Liver (tissue), 8 donors: ENCODE measurements at regions not wholly inside any gene's neighbourhood (a gene's known extent, or its start where the extent isn't known, plus 50 kb on each side); places are given as distances from the start of the nearest gene placed in this dataset.
A peak's percentile ranks its signal among the peaks of the same experiment; 100 is the strongest.

ENCODE experiments used
- DNase-seq: peaks from one replicate; pipeline ENCODE4 v3.0.0-alpha.2; 2017; ENCODE audit warnings: low spot score
- H3K27ac ChIP-seq, 2 donors: one replicate each; pipeline ENCODE4 v1.7.0; 2013; ENCODE audit warnings: inconsistent platforms in 2 of 2, low read length in 2 of 2, control low read depth in 1 of 2, low read depth in 1 of 2, mild to moderate bottlenecking in 1 of 2
- H3K27me3 ChIP-seq, 4 donors: one replicate each; pipeline versions ENCODE4 v1.6.1 to v1.7.0; 2013; ENCODE audit warnings: low read length in 3 of 4, inconsistent platforms in 1 of 4, mild to moderate bottlenecking in 1 of 4, moderate library complexity in 1 of 4; ENCODE audit not compliant: control insufficient read depth in 4 of 4, insufficient read depth in 4 of 4
- H3K36me3 ChIP-seq, 4 donors: one replicate each; pipeline versions ENCODE4 v1.6.1 to v1.7.0; 2013; ENCODE audit warnings: low read length in 3 of 4, mild to moderate bottlenecking in 3 of 4, low read depth in 1 of 4, moderate library complexity in 1 of 4; ENCODE audit not compliant: control insufficient read depth in 4 of 4, insufficient read depth in 3 of 4
- H3K4me1 ChIP-seq, 4 donors: one replicate each; pipeline versions ENCODE4 v1.6.1 to v1.7.0; 2013; ENCODE audit warnings: low read length in 3 of 4, mild to moderate bottlenecking in 3 of 4, moderate library complexity in 1 of 4; ENCODE audit not compliant: control insufficient read depth in 4 of 4, insufficient read depth in 4 of 4
- H3K4me3 ChIP-seq, 3 donors: one replicate each; pipeline versions ENCODE4 v1.6.1 to v1.7.0; 2013; ENCODE audit warnings: low read length in 3 of 3, control low read depth in 1 of 3, low read depth in 1 of 3, mild to moderate bottlenecking in 1 of 3
- H3K9ac ChIP-seq, 2 donors: one replicate each; pipeline ENCODE4 v1.7.0; 2013; ENCODE audit warnings: low read length in 2 of 2, mild to moderate bottlenecking in 2 of 2, moderate library complexity in 2 of 2, control low read depth in 1 of 2, low read depth in 1 of 2
- H3K9me3 ChIP-seq, 4 donors: one replicate each; pipeline versions ENCODE4 v1.6.1 to v1.7.0; 2013; ENCODE audit warnings: low read length in 3 of 4; ENCODE audit not compliant: control insufficient read depth in 4 of 4
- ATF3 ChIP-seq: IDR thresholded peaks from 2 replicates; pipeline ENCODE4 v1.6.1; 2016; ENCODE audit warnings: antibody characterized with exemption
- EGR1 ChIP-seq, 2 donors: IDR thresholded peaks; 2 replicates each; pipeline ENCODE4 v1.6.1; 2016 to 2018; ENCODE audit warnings: antibody characterized with exemption in 2 of 2, low read depth in 2 of 2
- HNF4G ChIP-seq: IDR thresholded peaks from 2 replicates; pipeline ENCODE4 v1.6.1; 2016; ENCODE audit warnings: antibody characterized with exemption
- NR2F2 ChIP-seq: IDR thresholded peaks from 2 replicates; pipeline ENCODE4 v1.6.1; 2016; ENCODE audit warnings: antibody characterized with exemption
- RAD21 ChIP-seq, 2 donors: IDR thresholded peaks; 2 replicates each; pipeline ENCODE4 v1.6.1; 2016; ENCODE audit warnings: antibody characterized with exemption in 2 of 2, mild to moderate bottlenecking in 2 of 2
- SP1 ChIP-seq: IDR thresholded peaks from 2 replicates; pipeline ENCODE4 v1.6.1; 2018; ENCODE audit warnings: antibody characterized with exemption, mild to moderate bottlenecking
- TAF1 ChIP-seq: conservative IDR thresholded peaks from 2 replicates; pipeline ENCODE4 v1.6.1; 2016; ENCODE audit warnings: antibody characterized with exemption, mild to moderate bottlenecking
- YY1 ChIP-seq: IDR thresholded peaks from 2 replicates; pipeline ENCODE4 v1.6.1; 2016; ENCODE audit warnings: antibody characterized with exemption, mild to moderate bottlenecking
- WGBS: extraction: QIAGEN DNeasy Blood & Tissue Kit; methylation state at CpG from one replicate; pipeline ENCODE4 v1.1.7; 2013; 5-methylcytosine and 5-hydroxymethylcytosine counted together
- TF ChIP-seq, protein P1 (sequence below): fragments of 150-350 bp; IDR thresholded peaks from 2 replicates; pipeline ENCODE4 v1.5.1; 2017; ENCODE audit warnings: improper control_type of control experiment, low read depth, low read length; ENCODE audit not compliant: missing input control
- TF ChIP-seq, protein P2 (sequence below): IDR thresholded peaks from 2 replicates; pipeline ENCODE4 v1.6.1; 2016; ENCODE audit warnings: antibody characterized with exemption, mild to moderate bottlenecking
- donor health status: healthy.
- donor health status: healthy.
- donor health status: healthy.
- donor health status: healthy.
- donor health status: healthy.

DNA sequence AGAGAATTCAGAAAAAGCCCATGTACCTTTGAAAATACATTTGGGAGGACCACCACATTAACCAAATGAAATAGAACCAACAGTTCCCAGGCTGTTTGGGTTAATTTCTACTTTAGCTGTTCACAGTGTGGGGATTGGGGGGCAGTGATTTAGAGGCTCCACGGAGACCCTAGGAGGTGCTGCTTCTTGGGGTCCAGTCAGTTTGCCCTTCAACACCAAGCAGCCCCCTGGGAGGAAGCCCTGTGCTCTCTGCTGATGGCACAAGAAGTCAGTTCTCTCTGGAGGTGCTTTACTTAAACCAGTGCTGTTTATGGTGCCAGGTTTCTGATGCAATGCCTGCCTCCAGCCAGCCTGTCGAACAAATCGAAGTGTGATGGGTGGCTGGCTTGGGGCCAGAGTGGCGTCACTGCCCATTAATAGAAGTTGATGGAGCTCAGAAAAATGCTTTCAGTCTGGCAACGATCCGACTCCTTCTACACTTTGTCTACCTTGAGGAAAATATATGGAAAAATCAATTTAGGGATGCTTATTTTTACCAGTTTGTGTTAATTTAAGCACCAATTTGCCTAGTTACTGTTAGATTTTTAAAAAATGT lies 134.0 kb downstream of the SNX18 start (continued):
- peak; percentile 90 for TF ChIP-seq ATF3
- TF ChIP-seq EGR1 (IDR thresholded peaks at IDR 0.05; ENCODE audit: low read depth in 2 of 2): no peak
- TF ChIP-seq HNF4G: no peak
- TF ChIP-seq YY1: peak; percentile 48

DNA sequence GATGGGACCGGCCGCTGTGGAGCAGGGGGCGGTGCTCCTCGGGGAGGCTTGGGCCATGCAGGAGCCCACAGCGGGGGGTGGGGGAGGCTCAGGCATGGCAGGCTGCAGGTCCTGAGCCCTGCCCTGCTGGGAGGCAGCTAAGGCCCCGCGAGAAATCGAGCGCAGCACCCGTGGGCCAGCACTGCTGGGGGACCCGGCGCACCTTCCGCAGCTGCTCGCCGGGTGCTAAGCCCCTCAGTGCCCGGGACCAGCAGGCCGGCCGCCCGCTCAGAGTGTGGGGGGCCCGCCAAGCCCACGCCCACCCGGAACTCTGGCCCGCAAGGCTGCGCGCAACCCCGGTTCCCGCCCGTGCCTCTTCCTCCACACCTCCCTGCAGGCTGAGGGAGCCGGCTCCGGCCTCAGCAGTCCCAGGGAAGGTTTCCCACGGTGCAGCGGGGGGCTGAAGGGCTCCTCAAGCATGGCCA lies 131.5 kb downstream of the SNX18 start:
- no peak for TF ChIP-seq TAF1
- TF ChIP-seq HNF4G: no peak
- no peak for TF ChIP-seq YY1
- TF ChIP-seq, protein P1, sequence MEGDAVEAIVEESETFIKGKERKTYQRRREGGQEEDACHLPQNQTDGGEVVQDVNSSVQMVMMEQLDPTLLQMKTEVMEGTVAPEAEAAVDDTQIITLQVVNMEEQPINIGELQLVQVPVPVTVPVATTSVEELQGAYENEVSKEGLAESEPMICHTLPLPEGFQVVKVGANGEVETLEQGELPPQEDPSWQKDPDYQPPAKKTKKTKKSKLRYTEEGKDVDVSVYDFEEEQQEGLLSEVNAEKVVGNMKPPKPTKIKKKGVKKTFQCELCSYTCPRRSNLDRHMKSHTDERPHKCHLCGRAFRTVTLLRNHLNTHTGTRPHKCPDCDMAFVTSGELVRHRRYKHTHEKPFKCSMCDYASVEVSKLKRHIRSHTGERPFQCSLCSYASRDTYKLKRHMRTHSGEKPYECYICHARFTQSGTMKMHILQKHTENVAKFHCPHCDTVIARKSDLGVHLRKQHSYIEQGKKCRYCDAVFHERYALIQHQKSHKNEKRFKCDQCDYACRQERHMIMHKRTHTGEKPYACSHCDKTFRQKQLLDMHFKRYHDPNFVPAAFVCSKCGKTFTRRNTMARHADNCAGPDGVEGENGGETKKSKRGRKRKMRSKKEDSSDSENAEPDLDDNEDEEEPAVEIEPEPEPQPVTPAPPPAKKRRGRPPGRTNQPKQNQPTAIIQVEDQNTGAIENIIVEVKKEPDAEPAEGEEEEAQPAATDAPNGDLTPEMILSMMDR: no peak
- TF ChIP-seq NR2F2: no peak
- TF ChIP-seq, protein P2, sequence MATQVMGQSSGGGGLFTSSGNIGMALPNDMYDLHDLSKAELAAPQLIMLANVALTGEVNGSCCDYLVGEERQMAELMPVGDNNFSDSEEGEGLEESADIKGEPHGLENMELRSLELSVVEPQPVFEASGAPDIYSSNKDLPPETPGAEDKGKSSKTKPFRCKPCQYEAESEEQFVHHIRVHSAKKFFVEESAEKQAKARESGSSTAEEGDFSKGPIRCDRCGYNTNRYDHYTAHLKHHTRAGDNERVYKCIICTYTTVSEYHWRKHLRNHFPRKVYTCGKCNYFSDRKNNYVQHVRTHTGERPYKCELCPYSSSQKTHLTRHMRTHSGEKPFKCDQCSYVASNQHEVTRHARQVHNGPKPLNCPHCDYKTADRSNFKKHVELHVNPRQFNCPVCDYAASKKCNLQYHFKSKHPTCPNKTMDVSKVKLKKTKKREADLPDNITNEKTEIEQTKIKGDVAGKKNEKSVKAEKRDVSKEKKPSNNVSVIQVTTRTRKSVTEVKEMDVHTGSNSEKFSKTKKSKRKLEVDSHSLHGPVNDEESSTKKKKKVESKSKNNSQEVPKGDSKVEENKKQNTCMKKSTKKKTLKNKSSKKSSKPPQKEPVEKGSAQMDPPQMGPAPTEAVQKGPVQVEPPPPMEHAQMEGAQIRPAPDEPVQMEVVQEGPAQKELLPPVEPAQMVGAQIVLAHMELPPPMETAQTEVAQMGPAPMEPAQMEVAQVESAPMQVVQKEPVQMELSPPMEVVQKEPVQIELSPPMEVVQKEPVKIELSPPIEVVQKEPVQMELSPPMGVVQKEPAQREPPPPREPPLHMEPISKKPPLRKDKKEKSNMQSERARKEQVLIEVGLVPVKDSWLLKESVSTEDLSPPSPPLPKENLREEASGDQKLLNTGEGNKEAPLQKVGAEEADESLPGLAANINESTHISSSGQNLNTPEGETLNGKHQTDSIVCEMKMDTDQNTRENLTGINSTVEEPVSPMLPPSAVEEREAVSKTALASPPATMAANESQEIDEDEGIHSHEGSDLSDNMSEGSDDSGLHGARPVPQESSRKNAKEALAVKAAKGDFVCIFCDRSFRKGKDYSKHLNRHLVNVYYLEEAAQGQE: no peak
- no peak for DNase-seq
- 98% methylated on average over 32 of the region's 32 CpGs for WGBS
- H3K4me3 ChIP-seq: no peak overlapping the region
- no peaks in the 10 kb centered on the region for H3K27me3 ChIP-seq
- peaks cover 0 to 11% (median 0%) of the 10 kb centered on the region in 4 donors for H3K4me1 ChIP-seq
- H3K36me3 ChIP-seq: no peaks in the 10 kb centered on the region
- H3K27ac ChIP-seq: no peak overlapping the region
- H3K9ac ChIP-seq: no peak overlapping the region
- H3K9me3 ChIP-seq: no peaks in the 10 kb centered on the region

GRCh38 chr5:54646356-54647101 lies 129.0 kb downstream of the SNX18 start:
- Histone ChIP-seq H3K9ac (no peak overlapping the region), H3K27ac (peak overlapping the region; percentile 34 to 70), H3K27me3 (no peaks in the 10 kb centered on the region), H3K4me3 (no peak overlapping the region), H3K36me3 (no peaks in the 10 kb centered on the region), H3K4me1 (peaks cover 0 to 5% (median 0%) of the 10 kb centered on the region in 4 donors), H3K9me3 (no peaks in the 10 kb centered on the region)
- 61% methylated on average over 14 of the region's 14 CpGs for WGBS
- peak in 1 of 2 donors; percentile 28 for TF ChIP-seq RAD21 (IDR thresholded peaks at IDR 0.05)
- no peak for TF ChIP-seq SP1
- DNase-seq: no peak
